H9 (cell line): ENCODE measurements at regions not wholly inside any gene's neighbourhood (a gene's known extent, or its start where the extent isn't known, plus 50 kb on each side); places are given as distances from the start of the nearest gene placed in this dataset.

Experiments
- DNase-seq: peaks from one replicate; pipeline ENCODE4 v3.0.0-alpha.2; 2017
- H2AFZ ChIP-seq: one replicate; pipeline ENCODE4 v1.6.1; 2013; ENCODE audit warnings: mild to moderate bottlenecking, low read length, control low read depth, moderate library complexity
- H2AK5ac ChIP-seq: 2 replicates; pipeline ENCODE4 v1.6.1; 2013; ENCODE audit warnings: low read length, control low read depth, mixed read lengths; ENCODE audit not compliant: insufficient read length
- H2BK120ac ChIP-seq: one replicate; pipeline ENCODE4 v1.6.1; 2013; ENCODE audit warnings: low read depth, mild to moderate bottlenecking, low read length, control low read depth, inconsistent platforms; ENCODE audit not compliant: poor library complexity, severe bottlenecking
- H2BK12ac ChIP-seq: 2 replicates; pipeline ENCODE4 v1.6.1; 2013; ENCODE audit warnings: low read length, control low read depth, mixed read lengths, low read depth; ENCODE audit not compliant: insufficient read length
- H2BK15ac ChIP-seq: 2 replicates; pipeline ENCODE4 v1.6.1; 2013; ENCODE audit warnings: low read depth, low read length, control low read depth
- H2BK20ac ChIP-seq: one replicate; pipeline ENCODE4 v1.6.1; 2013; ENCODE audit warnings: low read depth, mild to moderate bottlenecking, low read length, control low read depth, inconsistent platforms; ENCODE audit not compliant: poor library complexity, severe bottlenecking
- H2BK5ac ChIP-seq: 2 replicates; pipeline ENCODE4 v1.6.1; 2013; ENCODE audit warnings: low read length, control low read depth, mixed read lengths; ENCODE audit not compliant: insufficient read length
- H3K14ac ChIP-seq: 2 replicates; pipeline ENCODE4 v1.6.1; 2013; ENCODE audit warnings: low read length, control low read depth; ENCODE audit not compliant: insufficient read depth
- H3K18ac ChIP-seq: 2 replicates; pipeline ENCODE4 v1.6.1; 2013; ENCODE audit warnings: low read depth, mild to moderate bottlenecking, mixed read lengths, low read length, control low read depth; ENCODE audit not compliant: insufficient read length
- H3K23ac ChIP-seq: 2 replicates; pipeline ENCODE4 v1.6.1; 2013; ENCODE audit warnings: low read length, control low read depth, mixed read lengths, low read depth; ENCODE audit not compliant: insufficient read length
- H3K23me2 ChIP-seq: 2 replicates; pipeline ENCODE4 v1.6.1; 2013; ENCODE audit warnings: low read depth, mild to moderate bottlenecking, mixed read lengths, low read length, control low read depth; ENCODE audit not compliant: insufficient read length, poor library complexity, severe bottlenecking
- H3K27ac ChIP-seq: 2 replicates; pipeline ENCODE4 v1.5.1; 2013; ENCODE audit warnings: low read length, control low read depth, mixed read lengths, low read depth; ENCODE audit not compliant: insufficient read length
- H3K27me3 ChIP-seq: 2 replicates; pipeline ENCODE4 v1.6.1; 2013; ENCODE audit warnings: low read length, control low read depth, inconsistent platforms; ENCODE audit not compliant: insufficient read depth
- H3K4ac ChIP-seq: 2 replicates; pipeline ENCODE4 v1.6.1; 2013; ENCODE audit warnings: low read depth, mild to moderate bottlenecking, control low read depth, inconsistent platforms, low read length, moderate library complexity
- H3K4me1 ChIP-seq: 2 replicates; pipeline ENCODE4 v1.6.1; 2013; ENCODE audit warnings: low read length, control low read depth, inconsistent platforms; ENCODE audit not compliant: insufficient read depth
- H3K4me2 ChIP-seq: 2 replicates; pipeline ENCODE4 v1.6.1; 2013; ENCODE audit warnings: low read length, control low read depth, mixed read lengths; ENCODE audit not compliant: insufficient read length, insufficient read depth
- H3K56ac ChIP-seq: 2 replicates; pipeline ENCODE4 v1.6.1; 2013; ENCODE audit warnings: low read depth, mild to moderate bottlenecking, mixed read lengths, low read length, control low read depth; ENCODE audit not compliant: insufficient read length
- H3K79me1 ChIP-seq: 2 replicates; pipeline ENCODE4 v1.6.1; 2013; ENCODE audit warnings: low read depth, mild to moderate bottlenecking, moderate library complexity, low read length, control low read depth, inconsistent platforms; ENCODE audit not compliant: insufficient read depth, poor library complexity, severe bottlenecking
- H3K79me2 ChIP-seq: 2 replicates; pipeline ENCODE4 v1.6.1; 2013; ENCODE audit warnings: low read length, control low read depth, inconsistent platforms; ENCODE audit not compliant: insufficient read depth
- H3K9ac ChIP-seq: 2 replicates; pipeline ENCODE4 v1.6.1; 2013; ENCODE audit warnings: low read length, control low read depth, mixed read lengths; ENCODE audit not compliant: insufficient read length; ENCODE audit errors: extremely low read depth
- H3K9me3 ChIP-seq: one replicate; pipeline ENCODE4 v1.6.1; 2013; ENCODE audit warnings: low read depth, low read length, inconsistent platforms; ENCODE audit not compliant: control insufficient read depth
- H3T11ph ChIP-seq: one replicate; pipeline ENCODE4 v1.6.1; 2013; ENCODE audit warnings: mild to moderate bottlenecking, low read length, control low read depth, inconsistent platforms
- H4K20me1 ChIP-seq: one replicate; pipeline ENCODE4 v1.6.1; 2013; ENCODE audit not compliant: control insufficient read depth, insufficient read length, insufficient read depth
- H4K5ac ChIP-seq: 2 replicates; pipeline ENCODE4 v1.6.1; 2013; ENCODE audit warnings: low read depth, mild to moderate bottlenecking, mixed read lengths, low read length, control low read depth; ENCODE audit not compliant: insufficient read length
- H4K8ac ChIP-seq: replicated peaks from 2 replicates; pipeline ENCODE4 v1.6.1; 2013; ENCODE audit warnings: low read length, control low read depth, mixed read lengths, low read depth; ENCODE audit not compliant: insufficient read length
- H4K91ac ChIP-seq: 2 replicates; pipeline ENCODE4 v1.6.1; 2013; ENCODE audit warnings: low read depth, mild to moderate bottlenecking, moderate library complexity, mixed read lengths, low read length, control low read depth; ENCODE audit not compliant: insufficient read length
- H3K27ac Mint-ChIP-seq, 3 experiments: 2 replicates in 2 of 3; 3 replicates in 1 of 3; pipeline ENCODE4 v1.8.0; 2020 to 2021; ENCODE audit warnings: mixed read lengths in 3 of 3, mild to moderate bottlenecking in 1 of 3, moderate library complexity in 1 of 3
- H3K27me3 Mint-ChIP-seq: 2 replicates; pipeline ENCODE4 v1.8.0; 2021; ENCODE audit warnings: low read depth, mild to moderate bottlenecking, moderate library complexity, mixed read lengths
- H3K36me3 Mint-ChIP-seq, 3 experiments: 2 replicates in 2 of 3; 3 replicates in 1 of 3; pipeline ENCODE4 v1.8.0; 2020 to 2021; ENCODE audit warnings: low read depth in 3 of 3, mixed read lengths in 3 of 3; ENCODE audit not compliant: insufficient read depth in 1 of 3
- H3K4me1 Mint-ChIP-seq, 2 experiments: 2 replicates each; pipeline ENCODE4 v1.8.0; 2020; ENCODE audit warnings: mixed read lengths in 2 of 2
- H3K4me3 Mint-ChIP-seq, 2 experiments: 2 replicates in 1 of 2; 3 replicates in 1 of 2; pipeline ENCODE4 v1.8.0; 2020 to 2021; ENCODE audit warnings: mild to moderate bottlenecking in 2 of 2, mixed read lengths in 2 of 2, moderate library complexity in 1 of 2
- H3K9me3 Mint-ChIP-seq, 2 experiments: 2 replicates in 1 of 2; 3 replicates in 1 of 2; pipeline ENCODE4 v1.8.0; 2020; ENCODE audit warnings: mild to moderate bottlenecking in 2 of 2, mixed read lengths in 2 of 2, moderate library complexity in 1 of 2
- WGBS: extraction: QIAGEN DNeasy Blood & Tissue Kit; methylation state at CpG from one replicate; pipeline ENCODE4 v1.1.7; 2013; ENCODE audit warnings: missing lambda C conversion rate, low lambda C conversion rate, mixed read lengths; ENCODE audit not compliant: insufficient read length; ENCODE audit errors: extremely low coverage; 5-methylcytosine and 5-hydroxymethylcytosine counted together
- TF ChIP-seq, protein P1 (sequence below): fragments of 200-600 bp; sonication (generic); conservative IDR thresholded peaks from 3 replicates; pipeline ENCODE4 v1.8.0; 2021; ENCODE audit warnings: antibody characterized with exemption, mild to moderate bottlenecking

DNA sequence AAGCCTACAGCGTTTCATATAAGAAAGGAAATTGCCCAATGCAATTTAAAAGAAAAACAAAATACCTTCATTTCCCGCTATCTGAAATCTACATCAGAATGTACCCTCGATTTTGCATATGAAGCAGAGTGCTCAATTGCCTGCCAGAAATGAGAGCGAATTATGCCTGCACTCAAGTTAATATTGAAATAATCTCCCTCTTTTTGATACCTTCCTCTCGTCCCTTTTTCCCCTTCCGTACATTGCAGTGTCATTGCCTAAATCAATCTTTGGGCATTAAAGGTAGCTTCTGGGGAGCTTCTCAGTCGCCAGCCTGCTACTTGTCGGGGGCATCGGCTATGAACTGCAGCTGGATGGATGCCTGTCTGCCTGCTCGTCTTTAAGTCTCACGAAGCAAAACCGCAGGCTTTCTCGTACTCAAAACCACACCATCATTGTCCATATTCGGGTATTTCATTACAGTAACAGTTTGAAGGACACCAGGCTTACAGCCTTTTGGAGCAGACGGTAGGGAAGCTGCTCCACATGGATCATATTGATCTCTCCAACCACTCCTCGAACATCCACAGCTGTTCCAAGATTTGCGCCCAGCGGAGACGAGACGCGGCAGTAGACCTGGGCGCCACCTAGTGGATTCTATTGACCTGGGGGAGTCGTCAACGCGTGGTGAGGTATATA lies 64.0 kb upstream of the HNRNPA3 start:
- Histone ChIP-seq H3K4ac (no peak overlapping the region), H3K27me3 (no peaks in the 10 kb centered on the region), H3K9ac (no peak overlapping the region), H4K20me1 (no peaks in the 10 kb centered on the region), H3K9me3 (no peaks in the 10 kb centered on the region), H2BK120ac (no peak overlapping the region), H3K79me2 (no peaks in the 10 kb centered on the region), H3K4me1 (no peaks in the 10 kb centered on the region), H3K27ac (no peak overlapping the region), H3K23me2 (peaks cover 3% of the 10 kb centered on the region), H2BK15ac (no peak overlapping the region), H3T11ph (no peak overlapping the region), H3K18ac (no peak overlapping the region), H2AFZ (peak overlapping the region; percentile 41), H3K56ac (no peak overlapping the region), H2BK5ac (no peak overlapping the region), H2AK5ac (no peak overlapping the region), H4K91ac (no peak overlapping the region), H3K4me2 (peak overlapping the region; percentile 73), H2BK12ac (no peak overlapping the region), H3K79me1 (no peaks in the 10 kb centered on the region), H4K5ac (no peak overlapping the region), H3K23ac (no peak overlapping the region), H4K8ac (no peak overlapping the region), H2BK20ac (no peak overlapping the region), H3K14ac (no peak overlapping the region)
- Mint-ChIP-seq H3K27me3 (peaks cover 18% of the 10 kb centered on the region), H3K4me3 (peak overlapping the region; percentile 56 to 82), H3K4me1 (peaks cover 12 to 18% of the 10 kb centered on the region in 2 experiments), H3K9me3 (no peaks in the 10 kb centered on the region), H3K36me3 (no peaks in the 10 kb centered on the region), H3K27ac (peak overlapping the region in 1 of 3 experiments; percentile 71; a peak in 2 of 7 replicates)
- peak; percentile 88 for DNase-seq
- WGBS, result no CpG with 5 or more reads among the region's 25 CpGs
- TF ChIP-seq, protein P1, sequence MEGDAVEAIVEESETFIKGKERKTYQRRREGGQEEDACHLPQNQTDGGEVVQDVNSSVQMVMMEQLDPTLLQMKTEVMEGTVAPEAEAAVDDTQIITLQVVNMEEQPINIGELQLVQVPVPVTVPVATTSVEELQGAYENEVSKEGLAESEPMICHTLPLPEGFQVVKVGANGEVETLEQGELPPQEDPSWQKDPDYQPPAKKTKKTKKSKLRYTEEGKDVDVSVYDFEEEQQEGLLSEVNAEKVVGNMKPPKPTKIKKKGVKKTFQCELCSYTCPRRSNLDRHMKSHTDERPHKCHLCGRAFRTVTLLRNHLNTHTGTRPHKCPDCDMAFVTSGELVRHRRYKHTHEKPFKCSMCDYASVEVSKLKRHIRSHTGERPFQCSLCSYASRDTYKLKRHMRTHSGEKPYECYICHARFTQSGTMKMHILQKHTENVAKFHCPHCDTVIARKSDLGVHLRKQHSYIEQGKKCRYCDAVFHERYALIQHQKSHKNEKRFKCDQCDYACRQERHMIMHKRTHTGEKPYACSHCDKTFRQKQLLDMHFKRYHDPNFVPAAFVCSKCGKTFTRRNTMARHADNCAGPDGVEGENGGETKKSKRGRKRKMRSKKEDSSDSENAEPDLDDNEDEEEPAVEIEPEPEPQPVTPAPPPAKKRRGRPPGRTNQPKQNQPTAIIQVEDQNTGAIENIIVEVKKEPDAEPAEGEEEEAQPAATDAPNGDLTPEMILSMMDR, result peak; percentile 92
